ENCODE measurements at regions not wholly inside any gene's neighbourhood (a gene's known extent, or its start where the extent isn't known, plus 50 kb on each side); places are given as distances from the start of the nearest gene placed in this dataset.

- no peaks in the 10 kb centered on the region for H3K36me3 ChIP-seq (ENCODE audit: insufficient read depth, low read length)
- no peak for TF ChIP-seq EZH2 (IDR thresholded peaks at IDR 0.05; ENCODE audit: insufficient read depth, low read length)
- no peak for TF ChIP-seq CTCF (IDR thresholded peaks at IDR 0.05; ENCODE audit: insufficient read depth, low read depth, low read length)
- H3K27ac ChIP-seq (ENCODE audit: low read depth, low read length): no peak overlapping the region
- H3K9ac ChIP-seq (ENCODE audit: low read length): no peak overlapping the region
- no peak overlapping the region for H2AFZ ChIP-seq (ENCODE audit: low read depth, low read length)
- no peak overlapping the region for H3K4me3 ChIP-seq (ENCODE audit: insufficient read depth, low read depth, low read length)
- no peaks in the 10 kb centered on the region for H3K4me1 ChIP-seq (ENCODE audit: insufficient read depth, low read length)
- FAIRE-seq (no peak), DNase-seq (ENCODE audit: low read depth) (no peak)
- Mint-ChIP-seq H3K4me3 (ENCODE audit: unreplicated experiment) (no peak overlapping the region), H3K9me3 (ENCODE audit: unreplicated experiment) (no peaks in the 10 kb centered on the region), H3K36me3 (ENCODE audit: low read depth, unreplicated experiment) (no peaks in the 10 kb centered on the region), H3K27me3 (ENCODE audit: low read depth, unreplicated experiment) (no peaks in the 10 kb centered on the region), H3K4me1 (ENCODE audit: low read depth, unreplicated experiment) (no peaks in the 10 kb centered on the region), H3K27ac (ENCODE audit: unreplicated experiment) (no peak overlapping the region)
- no peaks in the 10 kb centered on the region for H4K20me1 ChIP-seq (ENCODE audit: insufficient read depth, low read length)
- no peaks in the 10 kb centered on the region for H3K79me2 ChIP-seq (ENCODE audit: insufficient read depth, low read length)
- no peak overlapping the region for H3K4me2 ChIP-seq (ENCODE audit: low read length)
- H3K9me3 ChIP-seq (ENCODE audit: insufficient read depth, low read depth, low read length): no peaks in the 10 kb centered on the region
- H3K27me3 ChIP-seq (ENCODE audit: insufficient read depth, low read length): no peaks in the 10 kb centered on the region
Measured at GRCh38 chr5:119829341-119829740, 200.0 kb downstream of the FAM170A start.

DNA sequence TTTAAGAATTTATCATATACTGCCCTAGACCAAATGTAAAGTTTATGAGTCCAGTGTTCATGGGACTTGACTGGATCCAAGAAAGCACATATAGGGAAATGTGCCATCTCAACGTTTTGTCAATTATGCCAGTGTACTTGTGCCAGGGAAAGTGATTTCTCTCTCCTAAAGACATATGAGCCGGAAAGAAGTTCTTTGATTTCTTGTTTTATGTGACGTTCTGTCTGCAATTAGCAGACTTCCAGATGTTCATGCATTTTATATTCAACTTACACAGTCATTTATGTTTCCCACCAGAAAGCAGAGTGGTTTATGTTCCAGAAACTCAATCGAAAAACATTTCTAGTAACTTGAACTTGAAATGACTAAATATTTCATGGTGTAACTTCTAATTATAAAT lies 203.8 kb downstream of the FAM170A start:
- Histone ChIP-seq H3K36me3 (ENCODE audit: insufficient read depth, low read length) (no peaks in the 10 kb centered on the region), H3K4me3 (ENCODE audit: insufficient read depth, low read depth, low read length) (no peak overlapping the region), H3K27me3 (ENCODE audit: insufficient read depth, low read length) (no peaks in the 10 kb centered on the region), H3K4me1 (ENCODE audit: insufficient read depth, low read length) (no peaks in the 10 kb centered on the region), H3K4me2 (ENCODE audit: low read length) (no peak overlapping the region), H3K79me2 (ENCODE audit: insufficient read depth, low read length) (no peaks in the 10 kb centered on the region), H3K9ac (ENCODE audit: low read length) (no peak overlapping the region), H3K27ac (ENCODE audit: low read depth, low read length) (no peak overlapping the region), H3K9me3 (ENCODE audit: insufficient read depth, low read depth, low read length) (no peaks in the 10 kb centered on the region), H2AFZ (ENCODE audit: low read depth, low read length) (no peak overlapping the region), H4K20me1 (ENCODE audit: insufficient read depth, low read length) (no peaks in the 10 kb centered on the region)
- no peaks in the 10 kb centered on the region for H3K4me1 Mint-ChIP-seq (ENCODE audit: low read depth, unreplicated experiment)
- no peak overlapping the region for H3K27ac Mint-ChIP-seq (ENCODE audit: unreplicated experiment)
- H3K4me3 Mint-ChIP-seq (ENCODE audit: unreplicated experiment): no peak overlapping the region
- DNase-seq (ENCODE audit: low read depth) (no peak), FAIRE-seq (no peak)
- no peak for TF ChIP-seq EZH2 (IDR thresholded peaks at IDR 0.05; ENCODE audit: insufficient read depth, low read length)
- no peak for TF ChIP-seq CTCF (IDR thresholded peaks at IDR 0.05; ENCODE audit: insufficient read depth, low read depth, low read length)
- no peaks in the 10 kb centered on the region for H3K9me3 Mint-ChIP-seq (ENCODE audit: unreplicated experiment)
- H3K36me3 Mint-ChIP-seq (ENCODE audit: low read depth, unreplicated experiment): no peaks in the 10 kb centered on the region
- H3K27me3 Mint-ChIP-seq (ENCODE audit: low read depth, unreplicated experiment): no peaks in the 10 kb centered on the region

DNA sequence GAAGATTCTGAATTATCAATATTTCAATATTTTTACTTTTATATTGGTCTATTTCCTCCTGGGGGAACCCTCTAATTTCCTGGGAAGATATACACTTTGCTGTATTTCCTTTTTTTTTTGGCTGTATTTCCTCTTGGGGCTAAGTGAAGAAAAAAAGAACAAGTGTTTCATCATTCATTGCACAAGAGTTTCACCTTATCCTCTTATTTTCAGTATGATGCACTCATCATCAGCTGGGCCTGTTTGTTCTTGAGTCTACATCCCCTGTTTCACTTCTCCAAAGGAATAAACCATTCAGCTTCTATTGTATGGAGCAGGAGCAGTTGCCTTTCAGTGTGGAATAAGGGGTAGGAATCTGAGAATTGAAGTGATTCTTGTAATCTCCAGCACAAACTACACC lies 210.8 kb downstream of the FAM170A start:
- no peaks in the 10 kb centered on the region for H3K36me3 ChIP-seq (ENCODE audit: insufficient read depth, low read length)
- no peak overlapping the region for H3K4me2 ChIP-seq (ENCODE audit: low read length)
- H3K27me3 ChIP-seq (ENCODE audit: insufficient read depth, low read length): no peaks in the 10 kb centered on the region
- Mint-ChIP-seq H3K27ac (ENCODE audit: unreplicated experiment) (no peak overlapping the region), H3K9me3 (ENCODE audit: unreplicated experiment) (no peaks in the 10 kb centered on the region), H3K36me3 (ENCODE audit: low read depth, unreplicated experiment) (no peaks in the 10 kb centered on the region), H3K27me3 (ENCODE audit: low read depth, unreplicated experiment) (no peaks in the 10 kb centered on the region), H3K4me1 (ENCODE audit: low read depth, unreplicated experiment) (no peaks in the 10 kb centered on the region), H3K4me3 (ENCODE audit: unreplicated experiment) (no peak overlapping the region)
- TF ChIP-seq EZH2 (IDR thresholded peaks at IDR 0.05; ENCODE audit: insufficient read depth, low read length): no peak
- TF ChIP-seq CTCF (IDR thresholded peaks at IDR 0.05; ENCODE audit: insufficient read depth, low read depth, low read length): no peak
- FAIRE-seq: no peak
- H3K79me2 ChIP-seq (ENCODE audit: insufficient read depth, low read length): no peaks in the 10 kb centered on the region
- H2AFZ ChIP-seq (ENCODE audit: low read depth, low read length): no peak overlapping the region
- DNase-seq (ENCODE audit: low read depth): no peak
- no peak overlapping the region for H3K27ac ChIP-seq (ENCODE audit: low read depth, low read length)
- H3K9ac ChIP-seq (ENCODE audit: low read length): no peak overlapping the region
- no peaks in the 10 kb centered on the region for H3K9me3 ChIP-seq (ENCODE audit: insufficient read depth, low read depth, low read length)
- no peaks in the 10 kb centered on the region for H4K20me1 ChIP-seq (ENCODE audit: insufficient read depth, low read length)
- no peak overlapping the region for H3K4me3 ChIP-seq (ENCODE audit: insufficient read depth, low read depth, low read length)
- no peaks in the 10 kb centered on the region for H3K4me1 ChIP-seq (ENCODE audit: insufficient read depth, low read length)
